Common myeloid progenitor, CD34-positive (primary cell): ENCODE measurements at regions not wholly inside any gene's neighbourhood (a gene's known extent, or its start where the extent isn't known, plus 50 kb on each side); places are given as distances from the start of the nearest gene placed in this dataset.

Experiments
- CTCF ChIA-PET: fragments of 350-600 bp; sonication (Branson Sonifier 250); formaldehyde crosslinking; loops from one replicate; lab custom pipeline; 2021; ENCODE audit warnings: antibody characterized with exemption; lab: Charles Lee
- POLR2A ChIA-PET: fragments of 350-600 bp; sonication (Branson Sonifier 250); formaldehyde crosslinking; loops from one replicate; lab custom pipeline; 2021; ENCODE audit warnings: antibody characterized with exemption; lab: Charles Lee
- DNase-seq, 3 donors: peaks; one replicate each; pipeline versions ENCODE4 v3.0.0 to v3.0.0-alpha.2; 2013
- H3K27ac ChIP-seq, 2 experiments: 1 replicate in 1 of 2; 2 replicates in 1 of 2; pipeline ENCODE4 v1.7.0; 2013; ENCODE audit warnings: inconsistent platforms in 2 of 2, low read length in 2 of 2, mild to moderate bottlenecking in 2 of 2, low read depth in 1 of 2, moderate library complexity in 1 of 2; ENCODE audit not compliant: severe bottlenecking in 2 of 2, insufficient read depth in 1 of 2, poor library complexity in 1 of 2
- H3K27me3 ChIP-seq, 5 experiments: replicated peaks in 2 of 5; 1 replicate in 3 of 5; 2 replicates in 2 of 5; pipeline versions ENCODE4 v1.6.1 to v1.7.0; 2013; ENCODE audit warnings: low read length in 4 of 5, mild to moderate bottlenecking in 2 of 5, moderate library complexity in 2 of 5, inconsistent platforms in 1 of 5; ENCODE audit not compliant: insufficient read depth in 5 of 5, control insufficient read depth in 4 of 5
- H3K36me3 ChIP-seq, 4 experiments: 1 replicate in 2 of 4; 2 replicates in 2 of 4; pipeline versions ENCODE4 v1.6.1 to v1.7.0; 2013; ENCODE audit warnings: low read length in 3 of 4, control low read depth in 1 of 4, mild to moderate bottlenecking in 1 of 4; ENCODE audit not compliant: control insufficient read depth in 4 of 4, insufficient read depth in 4 of 4
- H3K4me1 ChIP-seq, 4 experiments: 1 replicate in 3 of 4; 2 replicates in 1 of 4; pipeline versions ENCODE4 v1.6.1 to v1.7.1; 2013; ENCODE audit warnings: low read length in 3 of 4, mild to moderate bottlenecking in 3 of 4, control low read depth in 1 of 4, inconsistent platforms in 1 of 4, moderate library complexity in 1 of 4; ENCODE audit not compliant: control insufficient read depth in 4 of 4, insufficient read depth in 4 of 4; ENCODE audit errors: control extremely low read depth in 1 of 4
- H3K4me3 ChIP-seq, 7 experiments: 1 replicate in 4 of 7; 2 replicates in 3 of 7; pipeline versions ENCODE4 v1.5.1 to v1.7.0; 2013; ENCODE audit warnings: mild to moderate bottlenecking in 7 of 7, low read length in 6 of 7, moderate library complexity in 6 of 7, inconsistent platforms in 2 of 7, low read depth in 2 of 7, control low read depth in 1 of 7; ENCODE audit not compliant: insufficient read depth in 4 of 7, control insufficient read depth in 1 of 7; ENCODE audit errors: extremely low read depth in 1 of 7
- H3K9me3 ChIP-seq, 5 experiments: 1 replicate in 4 of 5; 2 replicates in 1 of 5; pipeline versions ENCODE4 v1.6.1 to v1.7.1; 2013; ENCODE audit warnings: low read length in 4 of 5, mild to moderate bottlenecking in 2 of 5, inconsistent platforms in 1 of 5, low read depth in 1 of 5, moderate library complexity in 1 of 5; ENCODE audit not compliant: control insufficient read depth in 4 of 5, insufficient read depth in 2 of 5; ENCODE audit errors: control extremely low read depth in 1 of 5
- WGBS: methylation state at CpG from one replicate; pipeline ENCODE4 v1.1.5; 2013; ENCODE audit not compliant: insufficient coverage; 5-methylcytosine and 5-hydroxymethylcytosine counted together

GRCh38 chrX:94435799-94436198, 761.8 kb downstream of the FAM133A start:
- Histone ChIP-seq H3K4me1 (no peaks in the 10 kb centered on the region), H3K36me3 (no peaks in the 10 kb centered on the region), H3K27ac (no peak overlapping the region), H3K9me3 (no peaks in the 10 kb centered on the region), H3K4me3 (no peak overlapping the region), H3K27me3 (peaks cover 0 to 2% (median 0%) of the 10 kb centered on the region in 5 experiments)
- ChIA-PET CTCF (no interaction called here), POLR2A (no interaction called here)
- no peak for DNase-seq
- 50% methylated on average over 1 of the region's 4 CpGs for WGBS

GRCh38 chrX:94454159-94454558, 780.2 kb downstream of the FAM133A start:
- 60% methylated on average over 1 of the region's 3 CpGs for WGBS
- Histone ChIP-seq H3K9me3 (peaks cover 0 to under 1% (median 0%) of the 10 kb centered on the region in 5 experiments), H3K4me1 (no peaks in the 10 kb centered on the region), H3K27ac (no peak overlapping the region), H3K4me3 (no peak overlapping the region), H3K27me3 (peaks cover 0 to 3% (median 0%) of the 10 kb centered on the region in 5 experiments), H3K36me3 (no peaks in the 10 kb centered on the region)
- ChIA-PET CTCF (no interaction called here), POLR2A (no interaction called here)
- DNase-seq: no peak

- ChIA-PET POLR2A (no interaction called here), CTCF (no interaction called here)
- Histone ChIP-seq H3K4me3 (no peak overlapping the region), H3K4me1 (no peaks in the 10 kb centered on the region), H3K27ac (no peak overlapping the region), H3K9me3 (no peaks in the 10 kb centered on the region), H3K36me3 (no peaks in the 10 kb centered on the region), H3K27me3 (peaks cover 0 to 3% (median 0%) of the 10 kb centered on the region in 5 experiments)
- WGBS: no CpG with 5 or more reads among the region's 1 CpG
- DNase-seq: no peak
Observed at GRCh38 chrX:94454606-94455005, 780.6 kb downstream of the FAM133A start.

DNA sequence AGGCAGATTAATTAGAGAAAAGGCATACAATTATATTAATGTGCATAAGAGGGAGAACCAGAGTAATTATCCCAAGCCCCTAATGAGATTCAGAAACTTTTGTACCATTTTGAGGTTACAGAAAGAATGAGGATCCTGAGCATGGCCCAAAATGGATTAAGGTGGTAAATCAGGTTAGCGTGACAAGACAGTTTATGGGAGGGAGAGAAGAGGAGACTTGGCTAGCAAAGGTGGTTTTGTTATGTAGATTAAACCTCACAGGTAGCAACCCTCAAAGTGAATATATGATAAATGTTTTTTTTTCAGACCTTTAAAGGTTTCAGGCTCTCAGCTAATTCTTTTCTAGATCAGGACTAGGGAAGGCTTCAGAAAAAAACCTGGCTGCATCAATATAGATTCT, 781.8 kb downstream of the FAM133A start:
- ChIA-PET POLR2A (no interaction called here), CTCF (no interaction called here)
- H3K4me1 ChIP-seq: no peaks in the 10 kb centered on the region
- peaks cover 0 to 3% (median 0%) of the 10 kb centered on the region in 5 experiments for H3K27me3 ChIP-seq
- no peak overlapping the region for H3K4me3 ChIP-seq
- no peak for DNase-seq
- 88% methylated on average over 1 of the region's 1 CpG for WGBS
- H3K36me3 ChIP-seq: no peaks in the 10 kb centered on the region
- no peak overlapping the region for H3K27ac ChIP-seq
- H3K9me3 ChIP-seq: no peaks in the 10 kb centered on the region

GRCh38 chrX:94492541-94492940, 818.5 kb downstream of the FAM133A start:
- Histone ChIP-seq H3K4me1 (no peaks in the 10 kb centered on the region), H3K4me3 (no peak overlapping the region), H3K36me3 (no peaks in the 10 kb centered on the region), H3K9me3 (peaks cover 0 to 2% (median 0%) of the 10 kb centered on the region in 5 experiments), H3K27me3 (no peaks in the 10 kb centered on the region), H3K27ac (no peak overlapping the region)
- 39% methylated on average over 7 of the region's 10 CpGs for WGBS
- POLR2A ChIA-PET: no interaction called here
- CTCF ChIA-PET: no interaction called here
- DNase-seq: no peak

- Histone ChIP-seq H3K4me3 (no peak overlapping the region), H3K4me1 (no peaks in the 10 kb centered on the region), H3K27ac (no peak overlapping the region), H3K36me3 (no peaks in the 10 kb centered on the region), H3K9me3 (peaks cover 0 to 2% (median 0%) of the 10 kb centered on the region in 5 experiments), H3K27me3 (no peaks in the 10 kb centered on the region)
- ChIA-PET CTCF (no interaction called here), POLR2A (no interaction called here)
- WGBS: 83% methylated on average over 6 of the region's 6 CpGs
- no peak for DNase-seq
Observed at GRCh38 chrX:94493405-94493804, 819.4 kb downstream of the FAM133A start.

GRCh38 chrX:94511564-94511963, 837.6 kb downstream of the FAM133A start:
- POLR2A ChIA-PET: no interaction called here
- Histone ChIP-seq H3K9me3 (no peaks in the 10 kb centered on the region), H3K27me3 (no peaks in the 10 kb centered on the region), H3K27ac (no peak overlapping the region), H3K4me3 (no peak overlapping the region), H3K4me1 (no peaks in the 10 kb centered on the region), H3K36me3 (no peaks in the 10 kb centered on the region)
- CTCF ChIA-PET: no interaction called here
- no peak for DNase-seq
- WGBS: no CpG with 5 or more reads among the region's 2 CpGs
